ENCODE measurements at regions not wholly inside any gene's neighbourhood (a gene's known extent, or its start where the extent isn't known, plus 50 kb on each side); places are given as distances from the start of the nearest gene placed in this dataset.

- 37 to 59% methylated on average over 3 of the region's 3 CpGs for WGBS, 2 donors (ENCODE audit: low coverage in 1 of 2)
These were observed 208.6 kb upstream of the TECRL start for GRCh38 chr4:64617800-64618199.

DNA sequence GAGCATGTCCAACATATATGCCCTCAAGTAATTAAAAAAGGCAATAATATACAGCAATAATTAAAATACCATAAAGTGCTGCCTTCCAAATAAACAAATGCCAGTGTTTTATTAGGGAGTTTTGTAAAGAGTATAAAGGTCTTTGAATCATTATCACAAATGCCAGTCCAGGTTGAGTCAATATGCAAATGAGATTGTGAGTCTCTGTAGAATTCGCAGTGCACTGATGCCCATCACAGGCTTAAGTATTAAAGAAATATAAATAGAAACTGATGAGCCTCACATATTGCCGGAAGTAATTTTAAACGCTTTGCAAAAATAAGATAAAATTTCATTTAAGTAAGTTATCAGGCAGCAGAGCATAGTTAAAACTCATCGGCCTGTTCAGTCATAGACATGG is 205.0 kb upstream of the TECRL start:
- DNase-seq = no peak
- WGBS, 2 donors (ENCODE audit: low coverage in 1 of 2) = 79 to 81% methylated on average over 4 of the region's 4 CpGs
- no peaks in the 10 kb centered on the region for H3K27me3 ChIP-seq
- intact Hi-C loops (cut with DNase I; ENCODE audit: low total_unique reads) (no loop called here), in situ Hi-C loops (cut with MboI; ENCODE audit: low pct_ligation_motif_present in 1 of 4, low pct_unique_long_range_greater_than_20kb in 1 of 4, low sequenced_read_pairs in 3 of 4) (no loop called here)
- no peak for TF ChIP-seq POLR2AphosphoS5 (IDR thresholded peaks at IDR 0.05)
- TF ChIP-seq CTCF (IDR thresholded peaks at IDR 0.05) = no peak
- TF ChIP-seq EP300 (IDR thresholded peaks at IDR 0.05; ENCODE audit: low read depth) = no peak
- TF ChIP-seq POLR2A (IDR thresholded peaks at IDR 0.05) = no peak
- H3K27ac ChIP-seq = no peak overlapping the region
- no peaks in the 10 kb centered on the region for H3K4me1 ChIP-seq
- no peaks in the 10 kb centered on the region for H3K36me3 ChIP-seq
- H3K9me3 ChIP-seq = no peaks in the 10 kb centered on the region
- no peak overlapping the region for H3K4me3 ChIP-seq

More at GRCh38 chr4:64617800-64618199, 208.6 kb upstream of the TECRL start:
- in situ Hi-C loops (cut with MboI; ENCODE audit: low pct_ligation_motif_present in 1 of 4, low pct_unique_long_range_greater_than_20kb in 1 of 4, low sequenced_read_pairs in 3 of 4) (no loop called here), intact Hi-C loops (cut with DNase I; ENCODE audit: low total_unique reads) (no loop called here)
- H3K9me3 ChIP-seq = no peaks in the 10 kb centered on the region
- no peak overlapping the region for H3K4me3 ChIP-seq
- H3K36me3 ChIP-seq = no peaks in the 10 kb centered on the region
- no peaks in the 10 kb centered on the region for H3K27me3 ChIP-seq
- H3K4me1 ChIP-seq = no peaks in the 10 kb centered on the region
- no peak overlapping the region for H3K27ac ChIP-seq
- no peak for DNase-seq
- no peak for TF ChIP-seq POLR2A (IDR thresholded peaks at IDR 0.05)
- TF ChIP-seq CTCF (IDR thresholded peaks at IDR 0.05) = no peak
- TF ChIP-seq POLR2AphosphoS5 (IDR thresholded peaks at IDR 0.05) = no peak
- no peak for TF ChIP-seq EP300 (IDR thresholded peaks at IDR 0.05; ENCODE audit: low read depth)

GRCh38 chr4:64613046-64613445 is 203.8 kb upstream of the TECRL start:
- in situ Hi-C loops (cut with MboI; ENCODE audit: low pct_ligation_motif_present in 1 of 4, low pct_unique_long_range_greater_than_20kb in 1 of 4, low sequenced_read_pairs in 3 of 4) = no loop called here
- TF ChIP-seq POLR2AphosphoS5 (IDR thresholded peaks at IDR 0.05) = no peak
- Histone ChIP-seq H3K9me3 (no peaks in the 10 kb centered on the region), H3K4me1 (no peaks in the 10 kb centered on the region), H3K27ac (no peak overlapping the region), H3K27me3 (no peaks in the 10 kb centered on the region), H3K36me3 (no peaks in the 10 kb centered on the region), H3K4me3 (no peak overlapping the region)
- no peak for DNase-seq
- intact Hi-C loops (cut with DNase I; ENCODE audit: low total_unique reads) = no loop called here
- 45 to 63% methylated on average over 2 of the region's 2 CpGs for WGBS, 2 donors (ENCODE audit: low coverage in 1 of 2)

DNA sequence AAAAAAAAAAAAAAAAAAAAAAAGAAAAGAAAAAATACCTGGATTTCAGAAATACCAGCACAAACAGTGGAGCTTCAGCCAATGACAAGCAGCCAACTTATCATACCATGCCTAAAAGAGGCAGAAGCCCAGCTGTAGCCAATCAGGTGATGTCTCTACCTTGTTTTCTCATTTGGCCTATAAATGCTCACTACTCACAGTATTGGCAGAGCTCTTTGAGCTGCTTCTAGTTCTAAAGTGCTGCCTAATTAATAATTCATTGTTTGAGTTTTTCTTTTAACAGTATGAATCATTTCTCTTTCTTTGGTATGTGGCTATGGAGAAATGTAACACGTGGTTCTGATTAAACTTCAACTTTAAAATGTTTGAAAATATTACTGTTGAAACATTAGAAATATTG is 188.8 kb upstream of the TECRL start:
- intact Hi-C loops (cut with DNase I; ENCODE audit: low total_unique reads) (no loop called here), in situ Hi-C loops (cut with MboI; ENCODE audit: low pct_ligation_motif_present in 1 of 4, low pct_unique_long_range_greater_than_20kb in 1 of 4, low sequenced_read_pairs in 3 of 4) (no loop called here)
- Histone ChIP-seq H3K4me1 (no peaks in the 10 kb centered on the region), H3K36me3 (no peaks in the 10 kb centered on the region), H3K4me3 (no peak overlapping the region), H3K27ac (no peak overlapping the region), H3K27me3 (no peaks in the 10 kb centered on the region), H3K9me3 (no peaks in the 10 kb centered on the region)
- WGBS, 2 donors (ENCODE audit: low coverage in 1 of 2) = 53 to 56% methylated on average over 1 of the region's 1 CpG
- no peak for TF ChIP-seq POLR2AphosphoS5 (IDR thresholded peaks at IDR 0.05)
- TF ChIP-seq EP300 (IDR thresholded peaks at IDR 0.05; ENCODE audit: low read depth) = no peak
- TF ChIP-seq CTCF (IDR thresholded peaks at IDR 0.05) = no peak
- no peak for TF ChIP-seq POLR2A (IDR thresholded peaks at IDR 0.05)
- no peak for DNase-seq

- no peak for TF ChIP-seq POLR2AphosphoS5 (IDR thresholded peaks at IDR 0.05)
- TF ChIP-seq POLR2A (IDR thresholded peaks at IDR 0.05) = no peak
- no peak for TF ChIP-seq EP300 (IDR thresholded peaks at IDR 0.05; ENCODE audit: low read depth)
- no peak for TF ChIP-seq CTCF (IDR thresholded peaks at IDR 0.05)
- in situ Hi-C loops (cut with MboI; ENCODE audit: low pct_ligation_motif_present in 1 of 4, low pct_unique_long_range_greater_than_20kb in 1 of 4, low sequenced_read_pairs in 3 of 4) = no loop called here
- intact Hi-C loops (cut with DNase I; ENCODE audit: low total_unique reads) = no loop called here
These were observed 185.5 kb upstream of the TECRL start for GRCh38 chr4:64594723-64595122.

More at GRCh38 chr4:64594723-64595122, 185.5 kb upstream of the TECRL start:
- no peak overlapping the region for H3K4me3 ChIP-seq
- H3K27me3 ChIP-seq = no peaks in the 10 kb centered on the region
- H3K4me1 ChIP-seq = no peaks in the 10 kb centered on the region
- no peak for DNase-seq
- no peaks in the 10 kb centered on the region for H3K36me3 ChIP-seq
- H3K27ac ChIP-seq = no peak overlapping the region
- H3K9me3 ChIP-seq = peaks cover 0 to 4% of the 10 kb centered on the region in 2 donors

All from transverse colon (tissue), 4 donors.